ENCODE measurements at regions not wholly inside any gene's neighbourhood (a gene's known extent, or its start where the extent isn't known, plus 50 kb on each side); places are given as distances from the start of the nearest gene placed in this dataset.

DNA sequence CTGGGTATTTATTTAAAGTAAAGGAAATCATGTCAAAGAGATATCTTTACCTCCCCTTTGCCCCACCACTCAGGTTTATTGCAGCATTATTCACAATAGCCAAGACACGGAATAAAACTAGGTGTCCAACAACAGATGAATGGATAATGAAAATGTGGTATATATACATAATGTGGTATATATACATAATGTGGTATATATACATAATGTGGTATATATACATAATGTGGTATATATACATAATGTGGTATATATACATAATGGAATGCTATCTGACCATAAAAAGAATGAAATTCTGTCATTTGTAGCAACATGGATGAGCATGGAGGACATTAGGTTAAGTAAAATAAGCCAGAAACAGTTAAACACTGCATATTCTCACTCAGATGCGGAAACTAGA, 262.6 kb upstream of the PLXNA2 start:
- WGBS, 2 donors = 93 to 95% methylated on average over 2 of the region's 2 CpGs
- TF ChIP-seq, protein P1, sequence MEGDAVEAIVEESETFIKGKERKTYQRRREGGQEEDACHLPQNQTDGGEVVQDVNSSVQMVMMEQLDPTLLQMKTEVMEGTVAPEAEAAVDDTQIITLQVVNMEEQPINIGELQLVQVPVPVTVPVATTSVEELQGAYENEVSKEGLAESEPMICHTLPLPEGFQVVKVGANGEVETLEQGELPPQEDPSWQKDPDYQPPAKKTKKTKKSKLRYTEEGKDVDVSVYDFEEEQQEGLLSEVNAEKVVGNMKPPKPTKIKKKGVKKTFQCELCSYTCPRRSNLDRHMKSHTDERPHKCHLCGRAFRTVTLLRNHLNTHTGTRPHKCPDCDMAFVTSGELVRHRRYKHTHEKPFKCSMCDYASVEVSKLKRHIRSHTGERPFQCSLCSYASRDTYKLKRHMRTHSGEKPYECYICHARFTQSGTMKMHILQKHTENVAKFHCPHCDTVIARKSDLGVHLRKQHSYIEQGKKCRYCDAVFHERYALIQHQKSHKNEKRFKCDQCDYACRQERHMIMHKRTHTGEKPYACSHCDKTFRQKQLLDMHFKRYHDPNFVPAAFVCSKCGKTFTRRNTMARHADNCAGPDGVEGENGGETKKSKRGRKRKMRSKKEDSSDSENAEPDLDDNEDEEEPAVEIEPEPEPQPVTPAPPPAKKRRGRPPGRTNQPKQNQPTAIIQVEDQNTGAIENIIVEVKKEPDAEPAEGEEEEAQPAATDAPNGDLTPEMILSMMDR (IDR thresholded peaks at IDR 0.05) = no peak
- TF ChIP-seq POLR2A (IDR thresholded peaks at IDR 0.05) = no peak
- no peak overlapping the region for H3K4me3 ChIP-seq (ENCODE audit: low read depth, poor library complexity, severe bottlenecking)
- DNase-seq (ENCODE audit: low spot score in 2 of 2) = no peak
- intact Hi-C loops (cut with DNase I; ENCODE audit: low total_unique reads) = no loop called here

DNA sequence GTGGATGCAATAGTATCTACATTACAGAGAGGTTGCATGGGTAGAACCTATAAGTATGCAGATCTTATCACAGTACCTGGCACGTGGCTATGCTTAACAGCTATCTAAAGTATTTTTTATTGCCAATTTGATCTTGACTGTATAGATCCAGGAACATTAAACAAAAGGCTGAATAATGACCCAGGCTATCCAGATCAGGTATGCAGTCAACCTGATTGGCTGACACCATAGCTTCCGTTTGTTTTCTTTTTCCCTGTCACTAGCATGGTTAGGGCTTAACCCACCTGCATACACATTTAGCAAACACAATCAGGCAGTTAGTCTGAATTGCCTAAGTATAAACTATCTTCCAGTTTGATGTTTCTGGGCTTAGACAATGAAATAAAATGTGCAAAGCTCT, 264.9 kb upstream of the PLXNA2 start:
- intact Hi-C loops (cut with DNase I; ENCODE audit: low total_unique reads) = no loop called here
- DNase-seq (ENCODE audit: low spot score in 2 of 2) = no peak
- TF ChIP-seq, protein P1 (IDR thresholded peaks at IDR 0.05) = no peak
- no peak for TF ChIP-seq POLR2A (IDR thresholded peaks at IDR 0.05)
- no peak overlapping the region for H3K4me3 ChIP-seq (ENCODE audit: low read depth, poor library complexity, severe bottlenecking)
- 36 to 52% methylated on average over 2 of the region's 2 CpGs for WGBS, 2 donors

DNA sequence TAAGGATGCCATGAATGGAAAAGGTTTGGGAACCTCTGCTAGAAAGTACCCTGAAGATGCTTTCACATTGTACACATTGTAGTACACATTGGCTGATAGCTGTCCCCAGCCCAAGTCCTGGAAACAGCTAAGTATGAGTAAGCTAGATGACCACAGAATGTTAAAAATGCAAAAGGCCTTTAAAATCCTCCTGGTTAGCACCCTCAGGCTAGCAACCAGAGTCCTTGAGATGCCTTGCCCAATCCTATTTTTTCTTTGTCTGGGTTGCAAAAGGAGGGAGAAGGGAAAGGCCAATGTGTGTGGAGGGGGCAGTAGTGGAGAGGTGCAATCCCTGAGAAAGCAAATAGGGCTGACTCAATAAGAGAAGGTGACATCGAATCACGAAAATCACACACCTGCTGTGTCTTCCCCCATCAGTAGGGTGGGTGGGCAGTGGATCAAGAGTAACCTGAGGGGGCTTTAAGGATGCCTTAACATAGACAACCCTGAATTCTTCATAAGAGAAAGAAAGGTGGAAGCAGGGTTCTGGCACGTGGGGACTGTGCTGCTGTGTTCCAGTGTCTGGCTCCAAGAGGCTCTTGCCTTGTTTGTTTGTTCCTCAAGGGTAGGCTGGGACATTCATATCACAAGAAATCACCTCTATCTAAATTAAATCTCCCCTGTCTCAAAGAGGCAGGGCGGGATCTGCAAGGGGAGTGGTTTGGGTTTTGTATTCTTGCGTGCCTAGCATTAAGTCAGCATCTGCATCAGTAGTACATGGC, 266.2 kb upstream of the PLXNA2 start:
- 84 to 85% methylated on average over 5 of the region's 5 CpGs for WGBS, 2 donors
- DNase-seq (ENCODE audit: low spot score in 2 of 2) = no peak
- H3K4me3 ChIP-seq (ENCODE audit: low read depth, poor library complexity, severe bottlenecking) = no peak overlapping the region
- TF ChIP-seq, protein P1 (IDR thresholded peaks at IDR 0.05) = no peak
- no peak for TF ChIP-seq POLR2A (IDR thresholded peaks at IDR 0.05)
- intact Hi-C loops (cut with DNase I; ENCODE audit: low total_unique reads) = no loop called here

DNA sequence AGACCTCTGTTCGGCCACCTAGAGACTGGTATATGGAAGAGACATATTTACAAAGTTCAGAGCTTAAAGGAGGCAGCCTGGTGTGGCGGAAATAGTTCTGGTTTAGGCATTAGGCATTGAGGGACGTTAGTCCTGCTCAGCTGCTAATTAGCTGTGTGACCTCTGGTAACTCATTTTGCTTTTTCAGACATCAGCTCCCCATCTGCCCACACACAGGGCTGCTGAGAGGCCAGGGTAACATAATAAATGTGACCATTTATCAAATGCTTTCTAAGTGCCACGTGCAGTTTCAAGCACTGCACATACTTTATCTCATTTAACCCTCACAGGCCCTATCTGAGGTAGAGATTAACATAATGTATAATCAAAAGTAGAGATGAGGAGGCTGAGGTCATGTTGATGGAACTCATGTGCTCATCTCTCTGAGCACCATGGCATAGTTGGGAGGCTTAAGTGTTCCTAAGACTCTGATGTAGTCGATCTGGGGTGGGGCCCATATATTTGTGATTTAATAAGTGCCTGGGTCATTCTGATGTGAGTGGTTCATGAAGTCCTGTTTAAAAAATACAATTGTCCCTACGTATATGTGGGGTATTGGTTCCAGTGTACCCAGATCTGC, 267.2 kb upstream of the PLXNA2 start:
- no peak for DNase-seq (ENCODE audit: low spot score in 2 of 2)
- intact Hi-C loops (cut with DNase I; ENCODE audit: low total_unique reads) = no loop called here
- TF ChIP-seq, protein P1 (IDR thresholded peaks at IDR 0.05) = no peak
- no peak for TF ChIP-seq POLR2A (IDR thresholded peaks at IDR 0.05)
- WGBS, 2 donors = 72 to 77% methylated on average over 6 of the region's 6 CpGs
- no peak overlapping the region for H3K4me3 ChIP-seq (ENCODE audit: low read depth, poor library complexity, severe bottlenecking)

DNA sequence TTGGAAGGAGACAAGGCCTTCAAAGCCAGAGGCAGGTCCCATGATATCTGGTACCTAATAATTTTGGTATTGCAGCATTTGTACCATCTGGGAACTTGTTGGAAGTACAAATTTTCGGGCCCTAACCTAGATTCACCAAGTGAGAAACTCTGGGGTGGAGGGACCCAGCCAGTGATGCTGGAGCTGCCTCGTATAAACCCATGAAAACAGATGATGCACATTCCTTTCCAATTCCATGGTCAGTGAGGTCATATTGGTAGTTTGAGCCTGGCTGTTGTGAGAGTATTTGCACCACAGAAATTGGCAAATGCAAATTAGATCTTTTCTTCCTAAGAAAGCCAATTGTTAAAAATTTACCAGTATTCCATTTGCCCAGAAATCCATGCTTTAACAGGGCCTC, 269.6 kb upstream of the PLXNA2 start:
- no peak overlapping the region for H3K4me3 ChIP-seq (ENCODE audit: low read depth, poor library complexity, severe bottlenecking)
- no peak for DNase-seq (ENCODE audit: low spot score in 2 of 2)
- TF ChIP-seq, protein P1 (IDR thresholded peaks at IDR 0.05) = no peak
- no peak for TF ChIP-seq POLR2A (IDR thresholded peaks at IDR 0.05)
- intact Hi-C loops (cut with DNase I; ENCODE audit: low total_unique reads) = no loop called here
- WGBS, 2 donors = 57 to 70% methylated on average over 2 of the region's 2 CpGs

Data from lower leg skin (tissue), 4 donors.